Right renal cortex interstitium (tissue), 3 donors: ENCODE measurements at regions not wholly inside any gene's neighbourhood (a gene's known extent, or its start where the extent isn't known, plus 50 kb on each side); places are given as distances from the start of the nearest gene placed in this dataset.
"Not testable (repeated sequence)": the region's sequence is repeated elsewhere in the genome, so short reads cannot be mapped to it uniquely, and the experiment has no call there.

Experiments used
- DNase-seq, 3 donors: peaks; one replicate each; pipeline ENCODE4 v3.0.0-alpha.2; 2013; ENCODE audit warnings: low read depth in 3 of 3, low spot score in 2 of 3

DNA sequence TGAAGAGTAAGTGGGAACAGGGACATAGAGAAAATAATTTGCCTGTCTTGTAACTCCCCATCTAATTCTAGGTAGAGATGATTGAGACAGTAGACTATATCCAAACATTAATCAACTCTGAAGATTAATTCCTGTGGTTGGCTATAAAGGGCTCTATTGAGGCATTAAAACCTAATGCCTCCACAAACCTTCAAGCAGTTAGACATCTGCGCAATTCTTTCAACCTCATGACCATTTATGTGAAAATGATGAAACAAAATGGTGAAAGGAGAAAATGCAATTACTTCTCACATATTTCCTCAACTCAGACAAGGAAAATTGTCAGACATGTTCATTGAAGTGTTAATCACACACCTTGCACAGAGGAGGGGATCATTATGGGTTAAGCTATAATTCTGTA is 164.5 kb upstream of the MYT1L start:
- DNase-seq = no peak

- no peak for DNase-seq
These were observed 162.4 kb upstream of the MYT1L start for GRCh38 chr2:2493496-2493895.

- DNase-seq = no peak
These were observed 161.7 kb upstream of the MYT1L start for GRCh38 chr2:2492800-2493199.

- DNase-seq = no peak
These were observed 160.9 kb upstream of the MYT1L start for GRCh38 chr2:2491964-2492363.

DNA sequence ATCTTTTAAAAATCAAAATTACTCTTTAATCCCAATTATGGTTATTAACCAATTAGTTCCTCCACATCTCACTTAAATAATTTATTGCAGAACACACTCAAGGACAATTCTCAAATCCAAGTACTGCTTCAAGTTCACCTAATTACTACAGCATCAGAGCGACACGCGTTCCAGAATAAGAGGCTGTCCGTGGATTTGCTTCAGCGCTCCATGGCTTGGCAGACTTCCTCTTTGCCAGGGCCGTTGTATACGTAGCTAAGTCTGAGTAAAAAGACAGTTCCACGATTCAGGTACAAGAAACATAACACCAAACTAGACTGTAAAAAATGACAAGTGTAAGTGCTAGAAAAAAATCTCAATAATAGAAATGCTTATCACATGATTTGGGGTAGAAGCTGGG is 153.2 kb upstream of the MYT1L start:
- no peak for DNase-seq

GRCh38 chr2:2482851-2483250 is 151.8 kb upstream of the MYT1L start:
- DNase-seq = no peak

- DNase-seq = no peak
These were observed 141.8 kb upstream of the MYT1L start for GRCh38 chr2:2472881-2473280.

GRCh38 chr2:2472044-2472443 is 141.0 kb upstream of the MYT1L start:
- DNase-seq = no peak

- no peak for DNase-seq
These were observed 135.5 kb upstream of the MYT1L start for GRCh38 chr2:2466534-2466933.

DNA sequence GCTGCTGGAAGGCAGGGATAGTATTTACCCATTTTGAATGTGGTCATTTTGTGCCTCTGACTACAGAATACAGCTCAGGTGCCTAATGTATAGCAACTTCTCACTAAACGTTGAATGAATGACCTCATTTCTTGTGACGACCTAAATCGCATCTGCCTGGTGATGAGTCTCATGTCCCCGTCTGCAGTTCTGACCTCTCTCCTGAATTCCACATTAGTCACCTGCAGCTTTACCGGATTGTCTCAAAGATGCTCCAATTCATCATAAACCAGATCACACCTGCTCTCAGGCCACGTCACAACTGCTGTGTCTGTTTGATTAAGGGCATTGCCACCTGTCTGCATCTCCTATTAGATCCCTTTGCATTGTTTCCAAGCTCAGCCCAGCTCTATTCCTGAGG is 133.6 kb upstream of the MYT1L start:
- no peak for DNase-seq

- peak in 1 of 3 donors; percentile 3 for DNase-seq
These were observed 133.0 kb upstream of the MYT1L start for GRCh38 chr2:2464094-2464493.

GRCh38 chr2:2456721-2457120 is 125.6 kb upstream of the MYT1L start:
- no peak for DNase-seq

DNA sequence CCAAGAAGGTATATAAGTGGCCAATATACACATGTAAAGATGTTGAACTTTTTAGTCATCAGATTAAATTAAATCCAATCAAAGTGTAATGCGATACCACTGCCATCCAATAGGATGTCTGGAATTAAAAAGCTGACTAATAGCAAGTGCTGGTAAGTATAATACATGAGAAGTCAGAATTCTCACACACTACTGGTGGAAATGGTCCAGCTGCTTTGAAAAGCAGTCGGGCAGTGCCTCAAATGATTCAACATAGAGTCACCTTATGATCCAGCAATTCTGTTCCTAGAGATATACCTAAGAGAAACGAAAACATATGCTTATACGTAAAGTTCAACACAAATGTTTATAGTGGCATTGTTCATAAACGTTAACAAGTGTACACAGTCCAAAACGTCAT is 124.1 kb upstream of the MYT1L start:
- no peak for DNase-seq

- DNase-seq = no peak
These were observed 121.9 kb upstream of the MYT1L start for GRCh38 chr2:2452961-2453360.

DNA sequence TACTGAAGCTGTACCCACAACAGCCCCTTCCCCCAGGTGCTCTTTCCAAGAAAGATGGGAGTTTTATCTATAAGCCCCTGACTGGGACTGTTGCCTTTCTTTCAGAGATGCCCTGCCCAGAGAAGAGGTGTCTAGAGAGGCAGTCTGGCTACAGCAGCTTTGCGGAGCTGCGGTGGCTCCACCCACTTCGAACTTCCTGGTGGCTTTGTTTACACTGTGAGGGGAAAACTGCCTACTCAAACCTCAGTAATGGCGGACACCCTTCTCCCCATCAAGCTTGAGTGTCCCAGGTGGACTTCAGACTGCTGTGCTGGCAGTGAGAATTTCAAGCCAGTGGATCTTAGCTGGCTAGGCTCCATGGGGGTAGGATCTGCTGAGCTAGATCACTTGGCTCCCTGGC is 120.2 kb upstream of the MYT1L start:
- DNase-seq = not testable (repeated sequence)

- no peak for DNase-seq
These were observed 117.1 kb upstream of the MYT1L start for GRCh38 chr2:2448178-2448577.

- DNase-seq = no peak
These were observed 91.5 kb upstream of the MYT1L start for GRCh38 chr2:2422621-2423020.

DNA sequence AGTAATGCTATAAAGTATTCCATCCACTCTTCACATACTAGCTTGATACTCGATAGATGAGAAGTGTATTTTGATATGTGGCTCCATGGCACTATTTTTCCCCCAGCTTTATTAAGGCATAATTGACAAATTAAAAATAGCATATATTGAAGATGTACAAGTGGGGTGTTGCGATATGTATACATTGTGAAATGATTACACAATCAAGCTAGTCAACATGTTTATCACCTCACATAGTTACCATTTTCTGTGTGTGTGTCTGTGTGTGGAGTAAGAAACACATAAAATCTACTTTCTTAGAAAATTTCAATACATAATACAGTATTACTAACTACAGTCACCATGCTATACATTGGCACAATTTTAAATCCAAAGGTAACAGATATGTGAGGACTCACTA is 82.5 kb upstream of the MYT1L start:
- DNase-seq = no peak

GRCh38 chr2:2410987-2411386 is 79.9 kb upstream of the MYT1L start:
- DNase-seq = no peak

- DNase-seq = no peak
These were observed 78.4 kb upstream of the MYT1L start for GRCh38 chr2:2409481-2409880.

- DNase-seq = no peak
These were observed 74.7 kb upstream of the MYT1L start for GRCh38 chr2:2405780-2406179.

DNA sequence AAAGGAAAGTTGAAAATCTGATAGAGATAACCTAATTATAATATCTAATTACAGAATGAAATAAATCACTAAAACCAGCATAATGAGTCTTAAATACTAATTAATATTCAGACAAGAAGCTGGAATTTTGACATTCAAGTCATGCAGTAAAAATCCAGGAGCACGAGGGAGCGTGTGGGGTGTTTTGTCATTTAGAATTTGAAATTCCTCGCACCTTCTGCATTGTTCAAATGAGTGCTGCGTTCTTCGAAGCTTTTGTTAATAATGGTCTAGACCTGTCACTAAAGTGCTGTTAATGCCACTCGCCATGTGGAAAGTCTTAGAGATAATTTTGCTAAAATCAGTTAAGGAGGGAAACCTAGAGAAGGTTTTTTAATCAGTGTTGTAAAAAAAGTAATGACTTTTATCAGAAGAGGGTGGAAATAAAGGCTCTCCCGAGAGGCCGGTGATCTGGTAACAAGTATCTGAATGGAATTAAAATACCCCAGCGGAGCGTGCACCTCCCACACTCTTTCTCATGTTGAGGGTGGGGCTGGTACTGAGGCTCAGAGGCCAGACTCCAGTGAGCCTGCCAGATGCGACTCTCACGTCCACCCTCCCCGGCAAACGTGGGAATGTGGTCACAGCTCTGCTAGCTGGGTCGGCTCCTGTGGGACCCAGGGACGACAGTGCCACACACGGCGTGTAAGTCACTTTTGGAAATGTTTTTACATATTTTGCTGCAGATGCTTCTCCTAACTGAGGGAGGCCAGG is 69.4 kb upstream of the MYT1L start:
- no peak for DNase-seq

DNA sequence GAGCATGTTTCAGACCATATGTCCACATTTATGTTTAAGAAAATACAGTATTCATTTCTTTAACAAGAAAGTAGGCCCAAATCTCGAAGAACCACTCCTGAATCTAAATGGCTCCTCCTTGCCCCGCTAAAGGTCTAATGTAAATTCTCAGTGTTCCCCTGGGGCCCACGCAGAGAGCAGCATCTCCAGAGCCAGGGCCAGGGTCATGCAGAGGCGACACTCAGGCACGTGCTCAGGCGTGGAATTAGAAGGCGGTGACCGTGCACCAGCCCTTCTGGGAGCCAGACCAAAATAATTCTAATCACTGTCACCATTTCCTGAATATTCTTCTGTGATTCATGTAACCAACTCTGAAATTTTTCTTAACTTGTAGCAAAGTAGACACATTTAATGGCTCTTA is 68.3 kb upstream of the MYT1L start:
- DNase-seq = no peak
